SK-N-SH (cell line): ENCODE measurements at regions not wholly inside any gene's neighbourhood (a gene's known extent, or its start where the extent isn't known, plus 50 kb on each side); places are given as distances from the start of the nearest gene placed in this dataset.

Experiments used
- CTCF ChIA-PET: fragments of 300-600, 350-600 bp; formaldehyde crosslinking; extraction: SDS; loops from one replicate; lab custom pipeline; 2021; lab: Yijun Ruan, JAX
- POLR2A ChIA-PET: fragments of 350-600 bp; sonication (Branson Sonifier 250); formaldehyde crosslinking; extraction: SDS; loops from one replicate; lab custom pipeline; 2020; ENCODE audit warnings: antibody characterized with exemption, inconsistent platforms; lab: Yijun Ruan, JAX
- DNase-seq: peaks from one replicate; pipeline ENCODE4 v3.0.0; 2012
- H2AFZ ChIP-seq: fragments of 200-600 bp; sonication (generic); 2 replicates; pipeline ENCODE4 v1.8.1; 2016; ENCODE audit warnings: antibody characterized with exemption, mild to moderate bottlenecking, low read depth
- H3F3A ChIP-seq: fragments of 200-600 bp; sonication (generic); replicated peaks from 2 replicates; pipeline ENCODE3; 2016; ENCODE audit warnings: antibody characterized with exemption, mild to moderate bottlenecking; ENCODE audit not compliant: insufficient read depth
- H3K27ac ChIP-seq, 2 experiments: fragments of 200-500 bp in 1 of 2; fragments of 200-600 bp in 1 of 2; sonication (Bioruptor generic) in 1 of 2; sonication (generic), shearing (Covaris generic) in 1 of 2; 2 replicates each; pipeline versions ENCODE4 v1.5.1 to v1.6.1; 2014 to 2016; ENCODE audit warnings: low read depth in 2 of 2, inconsistent platforms in 1 of 2, low read length in 1 of 2, mild to moderate bottlenecking in 1 of 2, mixed read lengths in 1 of 2
- H3K27me3 ChIP-seq: fragments of 200-600 bp; sonication (generic), shearing (Covaris generic); 2 replicates; pipeline ENCODE4 v1.6.1; 2016; ENCODE audit warnings: mixed run types; ENCODE audit not compliant: insufficient read depth
- H3K36me3 ChIP-seq, 2 experiments: fragments of 200-500 bp in 1 of 2; fragments of 200-600 bp in 1 of 2; sonication (Bioruptor generic) in 1 of 2; sonication (generic) in 1 of 2; replicated peaks in 1 of 2; 2 replicates each; pipeline versions ENCODE3 to v1.5.1; 2014 to 2016; ENCODE audit warnings: low read length in 1 of 2, mild to moderate bottlenecking in 1 of 2; ENCODE audit not compliant: insufficient read depth in 2 of 2, control insufficient read depth in 1 of 2
- H3K4me1 ChIP-seq, 2 experiments: fragments of 200-500 bp in 1 of 2; fragments of 200-600 bp in 1 of 2; sonication (Bioruptor generic) in 1 of 2; sonication (generic), shearing (Covaris generic) in 1 of 2; 2 replicates each; pipeline versions ENCODE4 v1.5.1 to v1.6.1; 2014 to 2016; ENCODE audit warnings: low read depth in 1 of 2, low read length in 1 of 2, mixed run types in 1 of 2; ENCODE audit not compliant: insufficient read depth in 2 of 2, control insufficient read depth in 1 of 2
- H3K4me2 ChIP-seq: fragments of 200-600 bp; sonication (generic), shearing (Covaris generic); 2 replicates; pipeline ENCODE4 v1.6.1; 2017; ENCODE audit warnings: mixed run types
- H3K4me3 ChIP-seq, 2 experiments: fragments of 200-500 bp in 1 of 2; fragments of 200-600 bp in 1 of 2; sonication (Bioruptor generic) in 1 of 2; sonication (generic), shearing (Covaris generic) in 1 of 2; 2 replicates each; pipeline versions ENCODE4 v1.5.1 to v1.8.1; 2014 to 2016; ENCODE audit warnings: low read depth in 2 of 2, inconsistent platforms in 1 of 2, low read length in 1 of 2, mild to moderate bottlenecking in 1 of 2, mixed read lengths in 1 of 2, moderate library complexity in 1 of 2
- H3K79me2 ChIP-seq: fragments of 200-600 bp; sonication (generic); 2 replicates; pipeline ENCODE4 v1.8.1; 2017; ENCODE audit warnings: mild to moderate bottlenecking; ENCODE audit not compliant: insufficient read depth
- H3K9ac ChIP-seq: fragments of 200-600 bp; sonication (generic); 2 replicates; pipeline ENCODE4 v1.6.1; 2017; ENCODE audit warnings: mixed run types
- H3K9me2 ChIP-seq: fragments of 200-600 bp; sonication (generic); 2 replicates; pipeline ENCODE4 v1.6.1; 2017; ENCODE audit warnings: mixed run types
- H3K9me3 ChIP-seq: fragments of 200-600 bp; sonication (generic); 2 replicates; pipeline ENCODE4 v1.6.1; 2017; ENCODE audit warnings: mixed run types, mild to moderate bottlenecking, moderate library complexity
- H4K20me1 ChIP-seq: fragments of 200-600 bp; sonication (generic); 2 replicates; pipeline ENCODE4 v1.6.1; 2017; ENCODE audit warnings: mild to moderate bottlenecking, mixed run types; ENCODE audit not compliant: insufficient read depth
- CHD2 ChIP-seq: fragments of 150-350 bp; IDR thresholded peaks from 2 replicates; pipeline ENCODE4 v1.6.1; 2018; ENCODE audit warnings: low read length; ENCODE audit not compliant: partially characterized antibody
- CTCF ChIP-seq: fragments of 200-600 bp; sonication (generic); IDR thresholded peaks from 2 replicates; pipeline ENCODE4 v1.6.1; 2017; ENCODE audit warnings: antibody characterized with exemption, mild to moderate bottlenecking, moderate library complexity
- ELF1 ChIP-seq: IDR thresholded peaks from 2 replicates; pipeline ENCODE4 v1.4.0; 2012
- EP300 ChIP-seq, 2 experiments: IDR thresholded peaks; 2 replicates each; pipeline versions ENCODE4 v1.4.0 to v1.6.1; 2012; ENCODE audit warnings: borderline replicate concordance in 1 of 2, low read depth in 1 of 2, low read length in 1 of 2
- FOSL2 ChIP-seq: IDR thresholded peaks from 2 replicates; pipeline ENCODE4 v1.4.0; 2012; ENCODE audit warnings: low read depth, mild to moderate bottlenecking, moderate library complexity, borderline replicate concordance
- IRF3 ChIP-seq: fragments of 150-350 bp; IDR thresholded peaks from 2 replicates; pipeline ENCODE4 v1.6.1; 2016; ENCODE audit warnings: mild to moderate bottlenecking, low read depth, low read length
- JUND ChIP-seq: IDR thresholded peaks from 2 replicates; pipeline ENCODE4 v1.4.0; 2012
- MAX ChIP-seq: IDR thresholded peaks from 2 replicates; pipeline ENCODE4 v1.4.0; 2012; ENCODE audit warnings: low read depth
- NFIC ChIP-seq: IDR thresholded peaks from 2 replicates; pipeline ENCODE4 v1.4.0; 2012; ENCODE audit warnings: borderline replicate concordance
- PBX3 ChIP-seq: IDR thresholded peaks from 2 replicates; pipeline ENCODE4; 2012
- RAD21 ChIP-seq: IDR thresholded peaks from 2 replicates; pipeline ENCODE4 v1.6.1; 2012; ENCODE audit warnings: mild to moderate bottlenecking, low read length
- RCOR1 ChIP-seq: fragments of 150-350 bp; IDR thresholded peaks from 2 replicates; pipeline ENCODE4 v1.6.1; 2017; ENCODE audit warnings: antibody characterized with exemption, low read length
- REST ChIP-seq: IDR thresholded peaks from 2 replicates; pipeline ENCODE4 v1.6.1; 2012; ENCODE audit warnings: mild to moderate bottlenecking, low read depth, low read length, moderate library complexity
- SIN3A ChIP-seq: IDR thresholded peaks from 2 replicates; pipeline ENCODE4 v1.6.1; 2012; ENCODE audit warnings: low read depth, mild to moderate bottlenecking, low read length, moderate library complexity, borderline replicate concordance
- SMC3 ChIP-seq: IDR thresholded peaks from 2 replicates; pipeline ENCODE4 v1.6.1; 2012; ENCODE audit warnings: low read depth, low read length, improper control_type of control experiment
- USF1 ChIP-seq: IDR thresholded peaks from 2 replicates; pipeline ENCODE4 v1.4.0; 2012; ENCODE audit warnings: low read depth, borderline replicate concordance
- WGBS: methylation state at CpG from one replicate; pipeline ENCODE4 v1.1.6; 2017; ENCODE audit warnings: low lambda C conversion rate; 5-methylcytosine and 5-hydroxymethylcytosine counted together

GRCh38 chr11:112580864-112581263, 320.2 kb upstream of the PLET1 start:
- no peaks in the 10 kb centered on the region for H3K27me3 ChIP-seq
- H3K9ac ChIP-seq, result no peak overlapping the region
- no peaks in the 10 kb centered on the region for H4K20me1 ChIP-seq
- no peak for DNase-seq
- H3K9me2 ChIP-seq, result no peaks in the 10 kb centered on the region
- H3K4me2 ChIP-seq, result no peak overlapping the region
- H3K27ac ChIP-seq, result no peak overlapping the region
- no peaks in the 10 kb centered on the region; a peak in 2 of 4 replicates for H3K4me1 ChIP-seq
- POLR2A ChIA-PET, result no interaction called here
- H3F3A ChIP-seq, result no peaks in the 10 kb centered on the region
- no peaks in the 10 kb centered on the region for H3K9me3 ChIP-seq
- CTCF ChIA-PET, result interaction anchor here (0.8 to 2.9 kb wide), 3 partner anchors 7 to 709 kb away, joined by 3 to 9 read pairs (median 8); no protein-coding TSS in a partner anchor
- H2AFZ ChIP-seq, result no peak overlapping the region
- no peaks in the 10 kb centered on the region for H3K36me3 ChIP-seq
- H3K4me3 ChIP-seq, result no peak overlapping the region
- no peak for TF ChIP-seq EP300 (IDR thresholded peaks at IDR 0.05; ENCODE audit: borderline replicate concordance in 1 of 2, low read depth in 1 of 2, low read length in 1 of 2)
- no peak for TF ChIP-seq RCOR1
- TF ChIP-seq CHD2, result no peak
- TF ChIP-seq NFIC, result no peak
- TF ChIP-seq ELF1, result no peak
- no peak for TF ChIP-seq USF1
- no peak for TF ChIP-seq FOSL2
- TF ChIP-seq JUND, result no peak
- no peak for TF ChIP-seq CTCF
- no peaks in the 10 kb centered on the region for H3K79me2 ChIP-seq

- no peaks in the 10 kb centered on the region for H3F3A ChIP-seq
- ChIA-PET POLR2A (no interaction called here), CTCF (interaction anchor here (0.9 to 12.9 kb wide), 2 partner anchors 213 to 708 kb away, joined by 4 to 136 read pairs; no protein-coding TSS in a partner anchor)
- 69% methylated on average over 4 of the region's 4 CpGs for WGBS
- no peak for DNase-seq
- H2AFZ ChIP-seq, result no peak overlapping the region
- H3K27me3 ChIP-seq, result no peaks in the 10 kb centered on the region
- no peaks in the 10 kb centered on the region for H3K36me3 ChIP-seq
- no peaks in the 10 kb centered on the region for H3K9me2 ChIP-seq
- H3K27ac ChIP-seq, result no peak overlapping the region
- H3K9ac ChIP-seq, result no peak overlapping the region
- no peaks in the 10 kb centered on the region for H3K79me2 ChIP-seq
- H3K4me3 ChIP-seq, result no peak overlapping the region
- H4K20me1 ChIP-seq, result no peaks in the 10 kb centered on the region
- H3K4me1 ChIP-seq, result no peaks in the 10 kb centered on the region; a peak in 2 of 4 replicates
- H3K9me3 ChIP-seq, result no peaks in the 10 kb centered on the region
- H3K4me2 ChIP-seq, result no peak overlapping the region
- no peak for TF ChIP-seq CTCF
- no peak for TF ChIP-seq IRF3
- no peak for TF ChIP-seq MAX
- no peak for TF ChIP-seq RCOR1
- TF ChIP-seq RAD21, result no peak
- TF ChIP-seq FOSL2, result no peak
- no peak for TF ChIP-seq REST
- no peak for TF ChIP-seq PBX3
- no peak for TF ChIP-seq NFIC
- TF ChIP-seq ELF1, result no peak
- no peak for TF ChIP-seq SMC3
- TF ChIP-seq SIN3A, result no peak
These were observed 321.1 kb upstream of the PLET1 start for GRCh38 chr11:112581747-112582146.
